ENCODE measurements at regions not wholly inside any gene's neighbourhood (a gene's known extent, or its start where the extent isn't known, plus 50 kb on each side); places are given as distances from the start of the nearest gene placed in this dataset.

DNA sequence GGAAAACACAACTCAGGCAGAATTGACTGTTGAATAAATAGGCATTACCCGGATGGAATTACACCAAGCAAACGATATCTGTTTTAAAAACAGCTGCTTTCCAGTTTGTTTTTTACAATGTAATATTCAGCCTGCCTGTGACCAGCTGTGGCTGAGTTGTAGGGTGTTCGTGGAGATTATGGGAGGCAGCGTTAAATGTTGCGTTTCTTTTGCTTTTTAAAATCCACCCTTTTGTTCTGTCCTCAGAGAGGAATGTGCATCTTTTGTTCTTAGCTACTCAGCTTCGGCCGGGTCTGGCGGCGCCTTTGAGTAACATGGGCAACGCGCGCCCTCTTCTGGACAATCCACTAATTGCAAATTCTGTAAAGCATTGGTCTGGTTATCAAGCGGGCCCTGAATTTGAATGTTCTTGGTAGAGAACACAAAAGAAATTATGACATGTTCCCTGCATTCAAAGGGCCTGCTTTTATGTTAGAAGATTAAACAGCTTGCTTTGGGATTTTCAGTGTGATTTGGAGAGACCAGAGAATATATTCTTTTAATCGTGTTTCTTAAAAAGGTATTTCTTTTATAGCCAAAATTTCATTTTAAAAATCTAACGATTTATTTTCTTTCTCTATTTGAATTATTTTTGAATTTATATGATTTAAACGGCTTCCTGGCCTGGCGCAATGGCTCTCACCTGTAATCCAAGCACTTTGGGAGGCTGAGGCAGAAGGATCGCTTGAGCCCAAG is 76.3 kb upstream of the TRIM2 start:
- TF ChIP-seq CTCF (IDR thresholded peaks at IDR 0.05; ENCODE audit: borderline replicate concordance, extremely low read depth, low read length, poor library complexity, severe bottlenecking) (peak; percentile 88), EZH2 (IDR thresholded peaks at IDR 0.05; ENCODE audit: borderline replicate concordance, low read depth, low read length, severe bottlenecking) (no peak)
